B cell (primary cell): ENCODE measurements at regions not wholly inside any gene's neighbourhood (a gene's known extent, or its start where the extent isn't known, plus 50 kb on each side); places are given as distances from the start of the nearest gene placed in this dataset.

Source experiments
- EZH2 ChIP-seq: IDR thresholded peaks from 2 replicates; pipeline ENCODE4 v1.6.1; 2012; ENCODE audit warnings: borderline replicate concordance, low read depth, mild to moderate bottlenecking, moderate library complexity, low read length; ENCODE audit not compliant: insufficient read depth, poor library complexity, severe bottlenecking
- TF ChIP-seq, protein P1 (sequence below): fragments of 200-600 bp; IDR thresholded peaks from one replicate; pipeline ENCODE4 v1.8.0; 2022; ENCODE audit warnings: antibody characterized with exemption, mild to moderate bottlenecking

DNA sequence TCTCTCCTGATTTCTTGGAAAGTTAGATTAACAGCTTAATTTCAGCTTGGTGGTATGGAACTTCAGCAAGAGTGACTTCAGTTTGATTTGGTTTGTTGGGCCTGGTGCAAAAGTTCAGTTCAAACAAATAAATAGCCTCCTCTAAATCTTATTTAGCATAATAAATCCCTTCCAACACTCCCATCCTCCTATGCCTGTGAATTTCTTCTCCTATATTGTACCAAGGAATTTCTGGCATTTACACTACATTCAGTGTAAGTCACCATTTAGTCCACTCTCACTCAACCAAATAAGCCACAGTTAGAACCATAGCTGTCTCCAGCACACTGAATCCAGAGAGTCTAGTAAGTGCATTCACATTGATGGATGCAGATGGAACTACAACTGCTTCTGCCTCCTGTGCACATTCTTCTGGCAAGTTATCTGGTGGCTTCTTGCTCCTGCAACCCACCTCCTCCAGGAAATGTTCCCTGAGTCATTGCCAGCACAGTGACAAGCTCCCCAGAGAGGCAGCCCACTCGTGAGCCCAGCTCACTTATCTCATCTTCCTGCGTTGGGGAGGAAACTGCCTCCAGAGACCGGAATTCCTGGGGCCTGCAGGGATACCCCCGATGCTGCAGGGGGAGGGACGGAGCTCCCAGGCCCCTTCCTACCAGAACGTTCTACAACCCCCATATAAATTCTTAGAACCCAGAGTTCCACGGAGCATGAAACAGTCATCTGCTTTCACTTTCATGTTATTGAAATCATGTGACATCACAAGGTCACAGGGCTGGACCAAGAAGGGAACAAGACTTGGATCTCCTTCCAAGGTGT is 318.3 kb downstream of the PHKB start:
- TF ChIP-seq, protein P1, sequence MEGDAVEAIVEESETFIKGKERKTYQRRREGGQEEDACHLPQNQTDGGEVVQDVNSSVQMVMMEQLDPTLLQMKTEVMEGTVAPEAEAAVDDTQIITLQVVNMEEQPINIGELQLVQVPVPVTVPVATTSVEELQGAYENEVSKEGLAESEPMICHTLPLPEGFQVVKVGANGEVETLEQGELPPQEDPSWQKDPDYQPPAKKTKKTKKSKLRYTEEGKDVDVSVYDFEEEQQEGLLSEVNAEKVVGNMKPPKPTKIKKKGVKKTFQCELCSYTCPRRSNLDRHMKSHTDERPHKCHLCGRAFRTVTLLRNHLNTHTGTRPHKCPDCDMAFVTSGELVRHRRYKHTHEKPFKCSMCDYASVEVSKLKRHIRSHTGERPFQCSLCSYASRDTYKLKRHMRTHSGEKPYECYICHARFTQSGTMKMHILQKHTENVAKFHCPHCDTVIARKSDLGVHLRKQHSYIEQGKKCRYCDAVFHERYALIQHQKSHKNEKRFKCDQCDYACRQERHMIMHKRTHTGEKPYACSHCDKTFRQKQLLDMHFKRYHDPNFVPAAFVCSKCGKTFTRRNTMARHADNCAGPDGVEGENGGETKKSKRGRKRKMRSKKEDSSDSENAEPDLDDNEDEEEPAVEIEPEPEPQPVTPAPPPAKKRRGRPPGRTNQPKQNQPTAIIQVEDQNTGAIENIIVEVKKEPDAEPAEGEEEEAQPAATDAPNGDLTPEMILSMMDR, result no peak
- TF ChIP-seq EZH2, result no peak
